ENCODE measurements at regions not wholly inside any gene's neighbourhood (a gene's known extent, or its start where the extent isn't known, plus 50 kb on each side); places are given as distances from the start of the nearest gene placed in this dataset.
"Not testable (repeated sequence)": the region's sequence is repeated elsewhere in the genome, so short reads cannot be mapped to it uniquely, and the experiment has no call there.

DNA sequence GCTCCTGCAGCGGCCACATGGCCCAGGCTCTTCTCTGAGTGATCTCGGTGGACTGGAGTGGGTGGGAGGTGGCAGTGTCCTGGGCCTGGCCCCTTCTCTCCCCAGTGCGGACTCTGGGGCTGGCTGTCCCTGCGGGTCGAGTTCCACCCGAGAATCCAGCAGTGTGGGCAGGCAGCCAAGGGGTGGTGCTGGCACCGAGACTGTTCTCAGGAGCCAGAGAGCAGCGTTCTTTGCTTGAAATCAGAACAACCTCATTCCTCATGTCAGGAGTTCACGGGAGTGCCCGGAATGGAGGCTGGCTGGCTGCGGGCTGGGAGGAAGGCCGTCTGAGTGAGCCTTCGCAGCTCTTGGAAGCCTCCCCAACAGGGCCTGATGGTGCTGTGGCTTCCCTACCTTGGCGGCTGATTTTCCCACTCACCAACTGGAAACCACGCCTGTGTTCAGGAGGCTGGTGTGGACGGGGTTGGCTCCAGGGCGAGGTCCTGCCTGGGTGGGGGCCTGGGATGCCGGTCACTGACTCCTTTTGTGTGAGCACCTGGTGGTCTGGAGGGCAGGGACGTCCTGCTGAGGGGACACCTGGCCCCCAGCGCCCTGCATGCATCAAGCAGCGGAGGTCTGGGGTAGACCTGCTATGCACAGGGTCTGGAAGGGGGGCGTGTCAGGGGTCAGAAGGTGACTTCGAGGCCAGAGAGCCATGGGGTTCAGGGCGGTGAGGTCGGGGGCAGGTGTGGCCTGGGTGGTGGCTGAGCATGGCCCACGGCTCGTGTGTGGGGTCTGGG is 137.6 kb downstream of the TMEM121 start:
- DNase-seq (ENCODE audit: insufficient read length, low spot score); FAIRE-seq: not testable (repeated sequence)

DNA sequence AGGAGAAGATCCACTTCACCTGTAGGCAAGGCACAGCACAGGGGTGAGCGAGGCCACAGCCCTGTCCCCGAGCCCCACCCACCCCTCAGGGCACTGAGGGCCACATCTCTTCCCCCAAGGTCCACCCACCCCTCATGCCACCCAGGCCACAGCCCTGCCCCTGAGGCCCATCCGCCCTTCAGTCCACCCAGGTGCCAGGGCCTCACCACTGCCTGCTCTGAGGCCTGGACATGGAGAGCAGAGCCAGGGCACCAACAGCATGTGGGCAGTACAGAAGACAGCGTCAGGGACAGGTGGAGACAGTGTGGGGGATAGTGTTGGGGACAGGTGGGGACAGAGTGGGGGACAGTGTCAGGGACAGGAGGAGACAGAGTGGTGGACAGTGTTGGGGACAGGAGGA is 138.3 kb downstream of the TMEM121 start:
- FAIRE-seq (no peak), DNase-seq (ENCODE audit: insufficient read length, low spot score) (no peak)
- TF ChIP-seq, protein P1, sequence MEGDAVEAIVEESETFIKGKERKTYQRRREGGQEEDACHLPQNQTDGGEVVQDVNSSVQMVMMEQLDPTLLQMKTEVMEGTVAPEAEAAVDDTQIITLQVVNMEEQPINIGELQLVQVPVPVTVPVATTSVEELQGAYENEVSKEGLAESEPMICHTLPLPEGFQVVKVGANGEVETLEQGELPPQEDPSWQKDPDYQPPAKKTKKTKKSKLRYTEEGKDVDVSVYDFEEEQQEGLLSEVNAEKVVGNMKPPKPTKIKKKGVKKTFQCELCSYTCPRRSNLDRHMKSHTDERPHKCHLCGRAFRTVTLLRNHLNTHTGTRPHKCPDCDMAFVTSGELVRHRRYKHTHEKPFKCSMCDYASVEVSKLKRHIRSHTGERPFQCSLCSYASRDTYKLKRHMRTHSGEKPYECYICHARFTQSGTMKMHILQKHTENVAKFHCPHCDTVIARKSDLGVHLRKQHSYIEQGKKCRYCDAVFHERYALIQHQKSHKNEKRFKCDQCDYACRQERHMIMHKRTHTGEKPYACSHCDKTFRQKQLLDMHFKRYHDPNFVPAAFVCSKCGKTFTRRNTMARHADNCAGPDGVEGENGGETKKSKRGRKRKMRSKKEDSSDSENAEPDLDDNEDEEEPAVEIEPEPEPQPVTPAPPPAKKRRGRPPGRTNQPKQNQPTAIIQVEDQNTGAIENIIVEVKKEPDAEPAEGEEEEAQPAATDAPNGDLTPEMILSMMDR (IDR thresholded peaks at IDR 0.05; ENCODE audit: insufficient read depth, missing control alignments) = no peak

- DNase-seq (ENCODE audit: insufficient read length, low spot score) (no peak), FAIRE-seq (no peak)
- TF ChIP-seq, protein P1 (IDR thresholded peaks at IDR 0.05; ENCODE audit: insufficient read depth, missing control alignments) = no peak
These were observed 139.0 kb downstream of the TMEM121 start for GRCh38 chr14:105665247-105665950.

DNA sequence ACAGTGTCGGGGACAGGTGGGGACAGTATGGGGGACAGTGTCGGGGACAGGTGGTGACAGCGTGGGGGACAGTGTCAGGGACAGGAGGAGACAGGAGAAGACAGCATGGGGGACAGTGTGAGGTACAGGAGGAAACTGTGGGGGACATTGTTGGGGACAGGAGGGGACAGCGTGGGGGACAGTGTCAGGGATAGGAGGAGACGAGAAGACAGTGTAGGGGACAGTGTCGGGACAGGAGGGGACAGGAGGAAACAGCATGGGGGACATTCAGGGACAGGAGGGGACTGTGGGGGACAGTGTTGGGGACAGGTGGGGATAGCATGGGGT is 139.5 kb downstream of the TMEM121 start:
- no peak for FAIRE-seq
- TF ChIP-seq, protein P1 (IDR thresholded peaks at IDR 0.05; ENCODE audit: insufficient read depth, missing control alignments) = no peak
- DNase-seq (ENCODE audit: insufficient read length, low spot score) = no peak

DNA sequence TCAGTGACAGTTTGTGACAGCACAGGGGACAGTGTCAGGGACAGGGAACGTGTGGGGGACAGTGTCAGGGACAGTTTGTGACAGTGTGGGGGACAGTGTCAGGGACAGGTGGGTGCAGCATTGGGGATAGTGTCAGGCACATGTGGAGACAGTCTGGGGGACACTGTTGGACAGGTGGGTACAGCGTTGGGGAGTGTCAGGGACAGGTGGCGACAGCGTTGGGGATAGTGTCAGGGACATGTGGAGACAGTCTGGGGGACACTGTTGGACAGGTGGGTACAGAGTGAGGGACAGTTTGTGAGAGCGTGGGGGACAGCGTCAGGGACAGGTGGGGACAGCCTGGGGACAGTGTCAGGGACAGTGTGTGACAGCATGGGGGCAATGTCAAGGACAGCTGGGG is 140.0 kb downstream of the TMEM121 start:
- no peak for FAIRE-seq
- TF ChIP-seq, protein P1 (IDR thresholded peaks at IDR 0.05; ENCODE audit: insufficient read depth, missing control alignments) = no peak
- no peak for DNase-seq (ENCODE audit: insufficient read length, low spot score)

DNA sequence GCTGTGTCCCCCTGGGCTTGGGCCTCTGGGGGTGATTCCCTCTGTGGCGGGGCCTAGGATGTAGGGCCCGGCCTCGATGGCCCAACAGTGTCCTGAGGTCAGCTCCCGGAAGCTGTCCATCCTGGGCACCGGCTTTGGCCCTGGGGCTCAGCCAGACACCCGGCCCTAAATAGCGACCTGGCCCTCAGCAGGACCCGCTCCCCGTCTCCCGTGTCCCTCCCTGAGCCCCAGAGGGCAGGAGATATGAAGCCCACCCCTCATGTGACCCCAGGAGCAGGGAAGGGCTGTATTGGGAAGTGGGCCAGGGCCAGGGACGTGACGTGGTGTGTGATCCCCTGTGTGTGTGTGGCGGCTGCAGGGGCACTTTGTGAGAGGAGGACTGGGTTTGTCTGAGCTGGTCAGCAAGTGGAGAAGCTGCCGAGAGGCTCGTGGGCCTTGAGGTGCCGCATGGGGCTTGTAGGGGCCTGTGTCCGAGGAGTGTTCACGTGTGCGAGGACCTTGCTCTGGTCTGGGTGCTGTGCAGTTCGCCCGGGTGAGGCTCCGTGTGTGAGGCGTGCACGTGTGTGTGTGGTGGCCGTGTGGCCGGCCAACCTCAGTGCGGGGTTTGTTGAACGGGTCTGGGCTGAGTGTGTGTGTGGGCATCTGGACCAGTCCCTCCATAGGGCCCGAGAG is 140.7 kb downstream of the TMEM121 start:
- FAIRE-seq; DNase-seq (ENCODE audit: insufficient read length, low spot score): not testable (repeated sequence)

- not testable (repeated sequence) for DNase-seq (ENCODE audit: insufficient read length, low spot score); FAIRE-seq
These were observed 141.3 kb downstream of the TMEM121 start for GRCh38 chr14:105667663-105668020.

GRCh38 chr14:105668021-105668420 is 141.6 kb downstream of the TMEM121 start:
- not testable (repeated sequence) for DNase-seq (ENCODE audit: insufficient read length, low spot score); FAIRE-seq

- FAIRE-seq; DNase-seq (ENCODE audit: insufficient read length, low spot score): not testable (repeated sequence)
These were observed 142.3 kb downstream of the TMEM121 start for GRCh38 chr14:105668471-105669230.

DNA sequence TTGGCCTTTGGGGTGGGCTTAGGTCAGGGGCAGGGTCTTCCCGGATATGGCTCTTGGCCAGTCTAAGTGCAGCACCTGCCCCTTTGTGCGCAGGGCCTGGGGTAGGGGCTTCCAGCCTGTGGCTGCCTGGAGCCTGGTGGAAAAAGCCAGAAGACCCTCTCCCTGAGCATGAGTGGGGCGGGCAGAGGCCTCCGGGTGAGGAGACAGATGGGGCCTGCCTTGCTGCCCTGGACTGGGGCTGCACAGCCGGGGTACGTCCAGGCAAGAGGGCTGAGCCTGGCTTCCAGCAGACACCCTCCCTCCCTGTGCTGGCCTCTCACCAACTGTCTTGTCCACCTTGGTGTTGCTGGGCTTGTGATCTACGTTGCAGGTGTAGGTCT is 142.8 kb downstream of the TMEM121 start:
- DNase-seq (ENCODE audit: insufficient read length, low spot score); FAIRE-seq: not testable (repeated sequence)

- FAIRE-seq; DNase-seq (ENCODE audit: insufficient read length, low spot score): not testable (repeated sequence)
These were observed 143.3 kb downstream of the TMEM121 start for GRCh38 chr14:105669646-105670045.

DNA sequence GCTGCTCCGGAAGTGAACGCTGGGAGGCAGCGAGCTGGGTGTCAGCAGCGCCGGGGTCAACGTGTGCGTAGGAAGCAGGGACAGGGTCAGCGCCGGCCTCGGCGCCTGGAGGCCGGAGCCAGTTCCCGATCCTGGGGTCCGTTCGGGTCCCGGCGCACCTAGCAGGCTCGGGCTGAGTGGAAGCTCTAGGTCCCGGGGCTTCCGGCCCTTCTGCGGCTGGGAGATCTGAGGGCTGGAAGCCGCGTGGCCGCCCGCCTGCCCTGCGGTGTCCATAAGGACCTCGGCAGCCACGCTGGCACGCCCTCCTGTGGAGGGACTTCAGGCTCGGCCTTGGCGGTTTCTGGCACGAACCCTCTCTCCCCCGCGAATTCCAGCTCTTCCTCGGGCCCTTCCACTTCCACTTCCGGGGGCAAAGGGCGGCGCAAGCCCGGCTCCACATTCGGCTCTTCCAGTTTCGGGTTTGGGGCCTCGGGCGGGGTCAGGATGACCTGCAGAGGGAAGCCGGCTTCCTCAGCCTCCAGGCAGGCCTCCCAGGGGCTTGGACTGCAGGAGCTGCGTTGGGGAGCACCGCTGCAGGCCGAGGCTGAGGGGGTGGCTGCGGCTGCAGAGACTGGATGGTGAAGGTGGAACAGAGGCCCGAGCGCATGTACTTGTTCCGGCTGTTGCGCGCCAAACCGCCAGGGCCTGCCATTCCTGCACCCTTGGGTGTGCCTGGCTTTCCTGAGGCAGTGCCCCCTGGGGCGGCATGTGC is 146.2 kb downstream of the TMEM121 start:
- FAIRE-seq; DNase-seq (ENCODE audit: insufficient read length, low spot score): not testable (repeated sequence)

DNA sequence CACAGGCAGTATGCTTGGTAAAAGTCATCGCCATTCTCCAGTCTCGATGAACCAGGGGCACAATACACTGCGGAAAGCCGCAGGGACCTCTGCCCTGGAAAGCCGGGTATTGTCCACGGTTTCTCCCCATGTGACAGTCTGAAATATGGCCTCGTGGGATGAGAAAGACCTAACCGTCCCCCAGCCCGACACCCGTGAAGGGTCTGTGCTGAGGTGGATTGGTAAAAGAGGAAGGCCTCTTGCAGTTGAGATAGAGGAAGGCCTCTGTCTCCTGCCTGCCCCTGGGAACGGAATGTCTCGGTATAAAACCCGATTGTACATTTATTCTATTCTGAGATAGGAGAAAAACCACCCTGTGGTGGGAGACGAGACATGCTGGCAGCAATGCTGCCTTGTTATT is 149.1 kb downstream of the TMEM121 start:
- not testable (repeated sequence) for DNase-seq (ENCODE audit: insufficient read length, low spot score)

More for the DNA sequence above, 149.1 kb downstream of the TMEM121 start:
- not testable (repeated sequence) for FAIRE-seq
